Spleen (tissue), 11 donors: ENCODE measurements at regions not wholly inside any gene's neighbourhood (a gene's known extent, or its start where the extent isn't known, plus 50 kb on each side); places are given as distances from the start of the nearest gene placed in this dataset.
A peak's percentile ranks its signal among the peaks of the same experiment; 100 is the strongest.

ENCODE experiments used
- DNase-seq: peaks from one replicate; pipeline ENCODE4 v3.0.0-alpha.2; 2020
- H3K27ac ChIP-seq, 8 donors: fragments of 200-600 bp; sonication (generic) in 7 of 8; 1 replicate in 4 of 8; 2 replicates in 4 of 8; pipeline versions ENCODE4 v1.5.0 to v1.8.0; 2016 to 2021; ENCODE audit warnings: inconsistent platforms in 4 of 8, mild to moderate bottlenecking in 4 of 8, moderate library complexity in 1 of 8
- H3K27me3 ChIP-seq, 7 donors: fragments of 200-600 bp; sonication (generic) in 6 of 7; replicated peaks in 1 of 7; 1 replicate in 4 of 7; 2 replicates in 3 of 7; pipeline versions ENCODE4 v1.5.0 to v1.8.0; 2016 to 2021; ENCODE audit warnings: inconsistent platforms in 3 of 7, mild to moderate bottlenecking in 1 of 7
- H3K36me3 ChIP-seq, 6 donors: fragments of 200-600 bp; sonication (generic) in 5 of 6; 1 replicate in 4 of 6; 2 replicates in 2 of 6; pipeline versions ENCODE4 v1.5.0 to v1.8.0; 2016 to 2021; ENCODE audit warnings: inconsistent platforms in 2 of 6
- H3K4me1 ChIP-seq, 6 donors: fragments of 200-600 bp; sonication (generic) in 5 of 6; 1 replicate in 3 of 6; 2 replicates in 3 of 6; pipeline versions ENCODE4 v1.5.0 to v1.8.0; 2016 to 2021; ENCODE audit warnings: inconsistent platforms in 3 of 6
- H3K4me3 ChIP-seq, 8 donors: fragments of 200-600 bp; sonication (generic) in 7 of 8; 1 replicate in 4 of 8; 2 replicates in 4 of 8; pipeline versions ENCODE4 v1.5.0 to v1.8.0; 2016 to 2021; ENCODE audit warnings: inconsistent platforms in 4 of 8, mild to moderate bottlenecking in 4 of 8, moderate library complexity in 2 of 8
- H3K9me3 ChIP-seq, 8 donors: fragments of 200-600 bp; sonication (generic) in 7 of 8; 1 replicate in 4 of 8; 2 replicates in 4 of 8; pipeline versions ENCODE4 v1.5.0 to v1.8.0; 2016 to 2021; ENCODE audit warnings: inconsistent platforms in 4 of 8
- POLR2A ChIP-seq, 3 donors: fragments of 450-650 bp; IDR thresholded peaks; one replicate each; pipeline ENCODE4 v1.5.1; 2017; ENCODE audit warnings: antibody characterized with exemption in 3 of 3, mild to moderate bottlenecking in 1 of 3
- POLR2AphosphoS5 ChIP-seq, 3 donors: sonication (generic); formaldehyde crosslinking; IDR thresholded peaks; one replicate each; pipeline ENCODE4 v1.5.1; 2017; ENCODE audit warnings: antibody characterized with exemption in 3 of 3
- WGBS, 5 donors: extraction: QIAGEN DNeasy Blood & Tissue Kit in 3 of 5; methylation state at CpG; one replicate each; pipeline versions ENCODE4 v1.1.5 to v1.1.7; 2013 to 2018; 5-methylcytosine and 5-hydroxymethylcytosine counted together
- intact Hi-C: fragments of 100-400 bp; cut with DNase I; formaldehyde crosslinking; loops from one replicate; pipeline ENCODE4 v1.15.0; 2023; ENCODE audit warnings: low total_unique reads
- TF ChIP-seq, protein P1 (sequence below), 11 experiments: fragments of 200-600 bp in 7 of 11; fragments of 450-650 bp in 4 of 11; sonication (generic) in 4 of 11; IDR thresholded peaks in 8 of 11; conservative IDR thresholded peaks in 3 of 11; 1 replicate in 7 of 11; 2 replicates in 4 of 11; pipeline versions ENCODE4 v1.4.0 to v1.8.0; 2016 to 2021; ENCODE audit warnings: antibody characterized with exemption in 11 of 11, inconsistent platforms in 4 of 11, mild to moderate bottlenecking in 1 of 11
- donor health status: healthy with polysubstance abuse.
- donor health status: DM: no; HTN: no; CAD: no; lungs with moderate emphysema.
- donor health status: DM: no; HTN: no; CAD: no.
- donor health status: Bipolar disorder and iron deficiency.
- donor health status: healthy.
- donor health status: DM: no; HTN: no; CAD: no.
- donor health status: DM: yes; HTN: yes; CAD: no.

DNA sequence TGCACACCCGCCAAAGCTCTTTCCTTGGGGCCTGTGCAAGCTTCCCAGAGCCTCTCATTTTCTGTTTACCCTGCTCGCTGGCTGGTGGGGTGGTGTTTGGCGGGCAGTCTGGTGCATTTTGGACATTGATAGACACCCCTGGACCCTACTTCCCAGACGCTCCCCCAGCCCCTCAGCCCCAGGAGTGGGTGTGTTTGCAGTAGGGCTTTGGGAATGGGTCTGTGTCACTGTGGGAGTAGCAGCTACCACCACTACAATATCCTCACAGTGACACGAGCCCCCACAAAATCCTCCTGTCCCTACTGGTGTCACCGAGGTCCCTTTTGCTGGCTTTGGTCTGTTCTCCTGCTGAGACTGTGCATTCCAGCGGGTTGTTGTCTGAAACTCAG is 371.3 kb downstream of the TMEM121 start:
- H3K27me3 ChIP-seq = peaks cover 0 to 32% (median 0%) of the 10 kb centered on the region in 7 donors
- H3K9me3 ChIP-seq = no peaks in the 10 kb centered on the region
- peaks cover 0 to 12% (median 2%) of the 10 kb centered on the region in 6 donors for H3K4me1 ChIP-seq
- intact Hi-C loops = no loop called here
- DNase-seq = peak; percentile 51
- H3K4me3 ChIP-seq = peak overlapping the region in 1 of 8 donors; percentile 44
- TF ChIP-seq POLR2AphosphoS5 (IDR thresholded peaks at IDR 0.05) (no peak), POLR2A (IDR thresholded peaks at IDR 0.05) (no peak)
- TF ChIP-seq, protein P1, sequence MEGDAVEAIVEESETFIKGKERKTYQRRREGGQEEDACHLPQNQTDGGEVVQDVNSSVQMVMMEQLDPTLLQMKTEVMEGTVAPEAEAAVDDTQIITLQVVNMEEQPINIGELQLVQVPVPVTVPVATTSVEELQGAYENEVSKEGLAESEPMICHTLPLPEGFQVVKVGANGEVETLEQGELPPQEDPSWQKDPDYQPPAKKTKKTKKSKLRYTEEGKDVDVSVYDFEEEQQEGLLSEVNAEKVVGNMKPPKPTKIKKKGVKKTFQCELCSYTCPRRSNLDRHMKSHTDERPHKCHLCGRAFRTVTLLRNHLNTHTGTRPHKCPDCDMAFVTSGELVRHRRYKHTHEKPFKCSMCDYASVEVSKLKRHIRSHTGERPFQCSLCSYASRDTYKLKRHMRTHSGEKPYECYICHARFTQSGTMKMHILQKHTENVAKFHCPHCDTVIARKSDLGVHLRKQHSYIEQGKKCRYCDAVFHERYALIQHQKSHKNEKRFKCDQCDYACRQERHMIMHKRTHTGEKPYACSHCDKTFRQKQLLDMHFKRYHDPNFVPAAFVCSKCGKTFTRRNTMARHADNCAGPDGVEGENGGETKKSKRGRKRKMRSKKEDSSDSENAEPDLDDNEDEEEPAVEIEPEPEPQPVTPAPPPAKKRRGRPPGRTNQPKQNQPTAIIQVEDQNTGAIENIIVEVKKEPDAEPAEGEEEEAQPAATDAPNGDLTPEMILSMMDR (IDR thresholded peaks at IDR 0.05 in 8 of 11, conservative IDR thresholded peaks at IDR 0.05 in 3 of 11) = no peak
- WGBS, 5 donors = 57 to 70% (median 63%) methylated on average over 5 to 7 of the region's 7 CpGs
- no peaks in the 10 kb centered on the region for H3K36me3 ChIP-seq
- H3K27ac ChIP-seq = peak overlapping the region in 1 of 8 donors; percentile 40

DNA sequence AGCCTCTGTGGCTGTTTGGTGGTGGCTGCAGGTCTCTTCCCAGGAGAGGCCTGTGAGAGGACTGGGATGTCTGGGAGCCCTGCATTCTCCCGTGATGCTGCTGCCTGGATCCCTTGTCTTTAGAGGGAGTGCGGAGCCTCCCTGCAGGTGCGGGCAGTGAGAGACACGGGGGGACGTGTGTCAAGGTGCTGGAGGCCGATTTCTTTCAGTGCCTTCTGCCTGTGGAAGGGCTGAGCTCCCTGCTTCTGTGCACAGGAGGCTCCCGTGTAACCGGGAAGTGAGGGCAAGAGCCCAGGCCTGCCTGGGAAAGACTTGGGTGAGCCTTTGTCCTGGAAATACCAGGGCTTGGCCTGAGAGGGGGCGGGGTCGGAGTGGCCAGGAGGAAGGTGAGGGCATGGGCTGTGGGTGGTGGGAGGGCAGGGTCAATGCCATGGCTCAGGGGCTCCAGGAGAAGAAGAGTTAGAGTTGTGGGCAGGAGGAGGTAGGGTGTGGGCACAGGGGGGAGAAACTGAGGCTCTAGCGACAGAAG is 372.2 kb downstream of the TMEM121 start:
- Histone ChIP-seq H3K4me3 (peak overlapping the region in 1 of 8 donors; percentile 44), H3K36me3 (no peaks in the 10 kb centered on the region), H3K4me1 (peaks cover 0 to 12% (median 2%) of the 10 kb centered on the region in 6 donors), H3K27me3 (peaks cover 0 to 32% (median 0%) of the 10 kb centered on the region in 7 donors), H3K9me3 (no peaks in the 10 kb centered on the region), H3K27ac (peak overlapping the region in 1 of 8 donors; percentile 40)
- 54 to 77% (median 66%) methylated on average over 5 to 11 of the region's 11 CpGs for whole genome bisulfite sequencing, 5 donors
- intact Hi-C loops = no loop called here
- peak; percentile 54 for DNase-seq
- TF ChIP-seq POLR2AphosphoS5 (IDR thresholded peaks at IDR 0.05) (no peak), POLR2A (IDR thresholded peaks at IDR 0.05) (no peak)
- TF ChIP-seq, protein P1 (IDR thresholded peaks at IDR 0.05 in 8 of 11, conservative IDR thresholded peaks at IDR 0.05 in 3 of 11) = no peak

DNA sequence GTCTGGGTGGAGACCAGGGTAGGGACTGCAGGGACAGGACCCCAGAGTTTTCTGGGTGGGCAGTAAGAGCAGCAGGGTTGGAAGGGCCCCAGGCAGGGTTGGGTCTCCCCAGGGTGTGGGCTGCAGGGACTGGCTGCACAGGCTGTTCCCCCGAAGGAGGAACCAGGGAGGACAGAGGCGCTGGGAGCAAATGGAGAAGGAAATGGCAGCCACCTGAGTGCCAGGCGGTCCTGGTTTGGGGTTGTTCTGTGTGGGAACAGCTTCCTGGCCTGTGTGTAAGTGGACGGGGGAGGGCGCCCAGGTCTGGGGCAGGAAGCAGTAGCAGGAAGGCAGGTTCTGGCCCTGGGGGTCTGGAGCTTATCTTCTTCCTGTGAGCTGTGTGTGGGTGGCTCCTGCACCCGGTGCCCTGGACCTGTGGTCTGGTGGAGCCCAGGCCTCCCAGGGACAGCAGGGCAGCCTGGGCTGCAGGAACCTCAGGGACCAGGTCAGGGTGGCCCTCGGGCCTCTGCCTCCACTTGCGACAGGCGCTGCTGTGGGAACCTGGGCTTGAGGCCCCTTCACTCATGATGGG is 372.8 kb downstream of the TMEM121 start:
- TF ChIP-seq POLR2A (IDR thresholded peaks at IDR 0.05) = no peak
- TF ChIP-seq, protein P1 (IDR thresholded peaks at IDR 0.05 in 8 of 11, conservative IDR thresholded peaks at IDR 0.05 in 3 of 11) = no peak
- TF ChIP-seq POLR2AphosphoS5 (IDR thresholded peaks at IDR 0.05) = peak in 1 of 3 donors; percentile 12
- no peaks in the 10 kb centered on the region for H3K36me3 ChIP-seq
- peak; percentile 71 for DNase-seq
- peak overlapping the region in 3 of 8 donors; percentile 9 to 44 (median 10) for H3K4me3 ChIP-seq
- no peaks in the 10 kb centered on the region for H3K9me3 ChIP-seq
- intact Hi-C loops = no loop called here
- peak overlapping the region in 1 of 8 donors; percentile 40 for H3K27ac ChIP-seq
- 21 to 66% (median 33%) methylated on average over 5 to 9 of the region's 9 CpGs for WGBS, 5 donors
- H3K27me3 ChIP-seq = peaks cover 0 to 32% (median 0%) of the 10 kb centered on the region in 7 donors
- H3K4me1 ChIP-seq = peaks cover 0 to 12% (median 2%) of the 10 kb centered on the region in 6 donors

DNA sequence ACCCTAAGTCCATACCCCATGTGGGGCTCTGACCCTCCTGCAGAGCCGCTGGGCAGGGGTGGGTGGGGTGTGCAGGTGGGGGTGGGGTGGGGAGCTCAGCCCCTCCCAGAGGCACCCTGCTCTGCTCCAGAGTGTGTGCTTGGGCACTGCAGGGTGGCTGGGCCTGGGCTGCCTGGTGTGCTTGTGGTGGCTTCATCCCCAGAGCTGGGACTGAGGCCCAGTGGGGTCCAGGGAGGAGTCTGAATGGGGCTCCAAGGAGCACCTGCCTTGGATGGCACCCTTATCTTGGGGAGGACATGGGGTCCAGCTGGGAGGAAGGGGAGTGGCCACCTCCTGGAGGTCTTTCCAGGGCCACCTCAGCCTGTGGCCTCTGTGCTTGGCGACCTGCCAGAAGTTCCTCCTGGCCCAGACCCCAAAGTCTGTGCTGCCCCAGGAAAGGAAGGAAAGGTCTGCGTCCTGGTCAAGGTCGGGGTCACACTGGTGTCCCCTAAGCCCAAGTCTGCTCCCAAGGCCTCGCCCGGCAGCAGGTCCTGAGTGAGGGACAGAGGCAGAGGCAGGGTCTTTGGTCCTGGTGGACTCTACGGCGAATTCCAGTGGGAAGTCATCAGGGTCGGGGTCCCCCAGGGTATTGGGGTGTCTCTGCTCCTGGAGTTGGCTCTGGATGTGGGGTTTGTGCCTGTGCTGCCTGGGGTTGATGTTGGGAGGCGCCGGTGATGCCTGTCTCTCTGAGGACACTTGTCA is 373.4 kb downstream of the TMEM121 start:
- peak overlapping the region in 1 of 8 donors; percentile 40 for H3K27ac ChIP-seq
- intact Hi-C loops = no loop called here
- H3K27me3 ChIP-seq = peaks cover 0 to 32% (median 0%) of the 10 kb centered on the region in 7 donors
- 47 to 65% (median 52%) methylated on average over 5 to 11 of the region's 11 CpGs; no CpG with 5 or more reads in 1 of the 5 donors for WGBS, 5 donors
- H3K4me3 ChIP-seq = peak overlapping the region in 3 of 8 donors; percentile 9 to 44 (median 10)
- no peaks in the 10 kb centered on the region for H3K9me3 ChIP-seq
- DNase-seq = peak; percentile 57
- H3K36me3 ChIP-seq = no peaks in the 10 kb centered on the region
- H3K4me1 ChIP-seq = peaks cover 0 to 12% (median 2%) of the 10 kb centered on the region in 6 donors
- TF ChIP-seq POLR2AphosphoS5 (IDR thresholded peaks at IDR 0.05) = no peak
- TF ChIP-seq, protein P1 (IDR thresholded peaks at IDR 0.05 in 8 of 11, conservative IDR thresholded peaks at IDR 0.05 in 3 of 11) = no peak
- TF ChIP-seq POLR2A (IDR thresholded peaks at IDR 0.05) = no peak
